Keratinocyte (primary cell): ENCODE measurements at regions not wholly inside any gene's neighbourhood (a gene's known extent, or its start where the extent isn't known, plus 50 kb on each side); places are given as distances from the start of the nearest gene placed in this dataset.

ENCODE experiments used
- DNase-seq: peaks from one replicate; pipeline ENCODE4 v3.0.0-alpha.2; 2011; ENCODE audit warnings: low read depth, missing footprints, low spot score
- FAIRE-seq: peaks from 2 replicates; lab custom pipeline; 2011; peaks lifted over from hg19 to GRCh38; lab: Jason Lieb, UNC
- H2AFZ ChIP-seq: 2 replicates; pipeline ENCODE4 v1.6.0; 2012; ENCODE audit warnings: low read length, control low read depth, inconsistent platforms; ENCODE audit not compliant: control insufficient read depth
- H3K27ac ChIP-seq: 2 replicates; pipeline ENCODE4 v1.5.1; 2011; ENCODE audit warnings: low read length; ENCODE audit not compliant: control insufficient read depth, insufficient read depth
- H3K27me3 ChIP-seq: 3 replicates; pipeline ENCODE4 v1.6.0; 2011; ENCODE audit warnings: low read length; ENCODE audit not compliant: control insufficient read depth, insufficient read depth; ENCODE audit errors: extremely low read depth
- H3K36me3 ChIP-seq, 2 experiments: 2 replicates in 1 of 2; 3 replicates in 1 of 2; pipeline ENCODE4 v1.5.1; 2011; ENCODE audit warnings: low read length in 2 of 2, mild to moderate bottlenecking in 1 of 2; ENCODE audit not compliant: control insufficient read depth in 2 of 2, insufficient read depth in 2 of 2; ENCODE audit errors: extremely low read depth in 1 of 2
- H3K4me1 ChIP-seq: 3 replicates; pipeline ENCODE4 v1.5.1; 2011; ENCODE audit warnings: low read length; ENCODE audit not compliant: control insufficient read depth, insufficient read depth; ENCODE audit errors: extremely low read depth
- H3K4me2 ChIP-seq: 3 replicates; pipeline ENCODE4 v1.6.0; 2011; ENCODE audit warnings: low read depth, low read length; ENCODE audit not compliant: control insufficient read depth, insufficient read depth; ENCODE audit errors: extremely low read depth
- H3K4me3 ChIP-seq, 3 experiments: fragments of 200-600 bp in 1 of 3; sonication (generic) in 1 of 3; 2 replicates in 2 of 3; 3 replicates in 1 of 3; pipeline ENCODE4 v1.5.1; 2011 to 2016; ENCODE audit warnings: low read length in 3 of 3, mild to moderate bottlenecking in 3 of 3, control low read depth in 2 of 3, inconsistent platforms in 1 of 3, low read depth in 1 of 3, mixed read lengths in 1 of 3, mixed run types in 1 of 3, moderate library complexity in 1 of 3; ENCODE audit not compliant: control insufficient read depth in 2 of 3, insufficient read depth in 2 of 3; ENCODE audit errors: extremely low read depth in 1 of 3
- H3K79me2 ChIP-seq: 2 replicates; pipeline ENCODE4 v1.6.0; 2012; ENCODE audit warnings: low read length; ENCODE audit not compliant: control insufficient read depth, insufficient read depth
- H3K9ac ChIP-seq: 3 replicates; pipeline ENCODE4 v1.6.0; 2011; ENCODE audit warnings: low read length; ENCODE audit not compliant: control insufficient read depth, insufficient read depth; ENCODE audit errors: extremely low read depth
- H3K9me1 ChIP-seq: 3 replicates; pipeline ENCODE4 v1.6.0; 2011; ENCODE audit warnings: low read length; ENCODE audit not compliant: control insufficient read depth, insufficient read depth; ENCODE audit errors: extremely low read depth
- H3K9me3 ChIP-seq: 2 replicates; pipeline ENCODE4 v1.5.1; 2012; ENCODE audit warnings: low read depth, low read length; ENCODE audit not compliant: control insufficient read depth
- H4K20me1 ChIP-seq: 3 replicates; pipeline ENCODE4 v1.6.0; 2011; ENCODE audit warnings: low read length; ENCODE audit not compliant: control insufficient read depth, insufficient read depth; ENCODE audit errors: extremely low read depth
- CTCF ChIP-seq, 3 experiments: IDR thresholded peaks in 1 of 3; conservative IDR thresholded peaks in 1 of 3; optimal IDR thresholded peaks in 1 of 3; 2 replicates in 2 of 3; 3 replicates in 1 of 3; pipeline versions ENCODE3 to v1.5.1; 2011; ENCODE audit warnings: low read length in 3 of 3, mild to moderate bottlenecking in 3 of 3, moderate library complexity in 2 of 3, control low read depth in 1 of 3, inconsistent platforms in 1 of 3; ENCODE audit not compliant: insufficient read depth in 2 of 3; ENCODE audit errors: extremely low read depth in 1 of 3
- EZH2 ChIP-seq: IDR thresholded peaks from one replicate; pipeline ENCODE4 v1.6.1; 2012; ENCODE audit warnings: inconsistent platforms, mild to moderate bottlenecking, low read length, moderate library complexity
- dilution Hi-C: fragments of 300-500 bp; cut with MboI; formaldehyde crosslinking; loops from one replicate; pipeline ENCODE4 v1.7.0; 2020; ENCODE audit warnings: low sequenced_read_pairs; ENCODE audit not compliant: extremely low pct_ligation_motif_present

- no peaks in the 10 kb centered on the region for H3K9me3 ChIP-seq
- no peaks in the 10 kb centered on the region for H4K20me1 ChIP-seq
- H3K36me3 ChIP-seq = no peaks in the 10 kb centered on the region
- H3K9ac ChIP-seq = no peak overlapping the region
- H3K4me2 ChIP-seq = no peak overlapping the region
- FAIRE-seq (no peak), DNase-seq (no peak)
- H3K4me3 ChIP-seq = no peak overlapping the region
- no peaks in the 10 kb centered on the region for H3K27me3 ChIP-seq
- no peaks in the 10 kb centered on the region for H3K9me1 ChIP-seq
- H2AFZ ChIP-seq = no peak overlapping the region
- no peaks in the 10 kb centered on the region for H3K79me2 ChIP-seq
- TF ChIP-seq CTCF (optimal IDR thresholded peaks at IDR 0.05 in 1 of 3, IDR thresholded peaks at IDR 0.05 in 1 of 3, conservative IDR thresholded peaks at IDR 0.05 in 1 of 3; ENCODE audit: extremely low read depth in 1 of 3, insufficient read depth in 2 of 3, low read length in 3 of 3) = no peak
- no peak for TF ChIP-seq EZH2
- no peak overlapping the region for H3K27ac ChIP-seq
- H3K4me1 ChIP-seq = no peaks in the 10 kb centered on the region
- dilution Hi-C loops = no loop called here
Observed at GRCh38 chr2:182642328-182642727, 73.7 kb upstream of the DNAJC10 start.

DNA sequence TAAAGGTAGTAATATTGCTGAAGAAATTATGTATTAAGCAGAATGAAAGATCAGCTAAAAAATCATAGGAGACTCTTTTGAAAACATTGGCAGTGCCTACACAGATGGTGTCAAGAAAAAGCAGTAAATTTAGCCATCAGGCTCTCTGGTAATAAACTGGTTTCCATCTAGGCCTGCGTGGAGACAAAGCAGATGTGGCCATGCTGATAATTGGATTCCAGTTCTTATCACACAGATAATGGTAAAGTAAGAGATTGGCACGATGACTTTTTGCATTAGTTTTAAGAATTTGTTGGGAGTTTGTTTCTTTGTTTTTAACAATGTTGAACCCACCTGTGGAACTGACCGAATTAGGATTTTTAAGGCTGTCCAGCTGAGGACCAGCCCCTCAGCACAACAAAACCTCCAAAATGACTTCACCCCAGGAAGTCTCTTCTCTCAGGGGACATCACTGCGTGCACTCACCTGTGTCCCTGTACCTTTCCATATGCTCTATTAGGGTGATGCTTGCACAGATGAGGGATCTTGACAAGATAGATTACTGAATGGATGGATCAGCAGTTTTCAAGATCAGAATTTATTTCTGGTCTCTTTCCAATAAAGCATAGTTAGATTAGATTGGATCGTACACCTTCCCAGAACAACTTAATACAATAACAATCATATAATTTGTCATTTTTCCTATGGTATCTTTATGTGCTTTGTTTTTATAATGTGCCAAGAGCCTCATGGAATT, 69.1 kb upstream of the DNAJC10 start:
- Histone ChIP-seq H3K9ac (no peak overlapping the region), H3K4me3 (no peak overlapping the region), H3K79me2 (no peaks in the 10 kb centered on the region), H3K27me3 (no peaks in the 10 kb centered on the region), H3K9me1 (no peaks in the 10 kb centered on the region), H3K4me1 (no peaks in the 10 kb centered on the region), H3K9me3 (no peaks in the 10 kb centered on the region), H2AFZ (no peak overlapping the region), H3K36me3 (no peaks in the 10 kb centered on the region), H3K27ac (no peak overlapping the region), H3K4me2 (no peak overlapping the region), H4K20me1 (no peaks in the 10 kb centered on the region)
- dilution Hi-C loops = no loop called here
- TF ChIP-seq EZH2 = no peak
- TF ChIP-seq CTCF (optimal IDR thresholded peaks at IDR 0.05 in 1 of 3, IDR thresholded peaks at IDR 0.05 in 1 of 3, conservative IDR thresholded peaks at IDR 0.05 in 1 of 3; ENCODE audit: extremely low read depth in 1 of 3, insufficient read depth in 2 of 3, low read length in 3 of 3) = no peak
- no peak for FAIRE-seq
- no peak for DNase-seq
